ENCODE measurements at regions not wholly inside any gene's neighbourhood (a gene's known extent, or its start where the extent isn't known, plus 50 kb on each side); places are given as distances from the start of the nearest gene placed in this dataset.

DNA sequence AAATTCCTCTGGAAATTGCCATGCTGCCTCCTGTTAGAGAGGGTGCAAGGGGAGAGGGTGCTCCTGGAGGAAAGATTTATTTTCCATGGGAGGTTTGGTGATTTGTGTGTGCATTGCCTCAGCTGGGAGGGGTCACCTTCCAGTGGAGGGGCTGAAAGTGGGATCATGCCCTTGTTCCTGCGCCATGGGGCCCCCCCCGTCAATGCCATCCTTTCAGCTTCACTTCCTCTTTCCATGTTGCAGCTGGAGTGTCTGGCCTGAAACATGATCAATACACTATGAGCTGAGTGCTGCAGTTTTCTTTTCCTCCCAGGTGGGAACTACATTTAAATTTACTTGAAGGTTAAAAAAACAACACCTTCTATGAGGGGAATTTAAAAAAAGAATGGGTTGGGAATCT, 176.8 kb downstream of the MELK start:
- no peak for ATAC-seq
- TF ChIP-seq, protein P1, sequence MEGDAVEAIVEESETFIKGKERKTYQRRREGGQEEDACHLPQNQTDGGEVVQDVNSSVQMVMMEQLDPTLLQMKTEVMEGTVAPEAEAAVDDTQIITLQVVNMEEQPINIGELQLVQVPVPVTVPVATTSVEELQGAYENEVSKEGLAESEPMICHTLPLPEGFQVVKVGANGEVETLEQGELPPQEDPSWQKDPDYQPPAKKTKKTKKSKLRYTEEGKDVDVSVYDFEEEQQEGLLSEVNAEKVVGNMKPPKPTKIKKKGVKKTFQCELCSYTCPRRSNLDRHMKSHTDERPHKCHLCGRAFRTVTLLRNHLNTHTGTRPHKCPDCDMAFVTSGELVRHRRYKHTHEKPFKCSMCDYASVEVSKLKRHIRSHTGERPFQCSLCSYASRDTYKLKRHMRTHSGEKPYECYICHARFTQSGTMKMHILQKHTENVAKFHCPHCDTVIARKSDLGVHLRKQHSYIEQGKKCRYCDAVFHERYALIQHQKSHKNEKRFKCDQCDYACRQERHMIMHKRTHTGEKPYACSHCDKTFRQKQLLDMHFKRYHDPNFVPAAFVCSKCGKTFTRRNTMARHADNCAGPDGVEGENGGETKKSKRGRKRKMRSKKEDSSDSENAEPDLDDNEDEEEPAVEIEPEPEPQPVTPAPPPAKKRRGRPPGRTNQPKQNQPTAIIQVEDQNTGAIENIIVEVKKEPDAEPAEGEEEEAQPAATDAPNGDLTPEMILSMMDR (IDR thresholded peaks at IDR 0.05): no peak
- Histone ChIP-seq H3K36me3 (ENCODE audit: insufficient read depth in 1 of 2, low read depth in 1 of 2) (no peaks in the 10 kb centered on the region), H3K27ac (no peak overlapping the region), H3K27me3 (ENCODE audit: insufficient read depth in 3 of 3, low read length in 2 of 3) (peaks cover 0 to 11% (median 6%) of the 10 kb centered on the region in 3 donors), H3K4me1 (no peaks in the 10 kb centered on the region), H3K4me3 (no peak overlapping the region), H3K9me3 (no peaks in the 10 kb centered on the region)
- intact Hi-C loops (cut with DNase I): no loop called here
- no peak for DNase-seq
- WGBS, 3 donors: 69 to 77% (median 76%) methylated on average over 2 of the region's 2 CpGs

DNA sequence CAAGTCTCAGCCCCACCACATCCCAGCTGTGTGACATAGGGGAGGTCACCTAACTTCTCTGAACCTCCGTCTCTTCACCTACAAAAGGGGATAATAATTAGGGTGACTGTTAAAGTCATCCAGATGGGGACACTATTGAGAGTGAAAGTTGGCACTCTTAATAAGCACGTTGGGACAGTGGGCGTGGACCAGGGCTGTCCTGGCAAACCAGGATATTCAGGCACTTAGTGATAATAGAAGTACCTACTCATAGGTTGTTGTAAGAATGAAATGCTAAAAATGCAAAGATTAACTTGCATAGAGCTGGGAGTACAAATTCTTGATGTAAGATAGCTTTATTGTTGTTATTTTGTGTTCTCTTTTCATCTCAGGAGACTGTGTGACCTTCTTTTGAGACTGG, 177.9 kb downstream of the MELK start:
- no peak for ATAC-seq

GRCh38 chr9:36755019-36755418, 182.3 kb downstream of the MELK start:
- DNase-seq: no peak
- no peaks in the 10 kb centered on the region for H3K36me3 ChIP-seq (ENCODE audit: insufficient read depth in 1 of 2, low read depth in 1 of 2)
- no peak overlapping the region for H3K4me3 ChIP-seq
- H3K9me3 ChIP-seq: no peaks in the 10 kb centered on the region
- no peak overlapping the region for H3K27ac ChIP-seq
- TF ChIP-seq, protein P1 (IDR thresholded peaks at IDR 0.05): no peak
- H3K4me1 ChIP-seq: no peaks in the 10 kb centered on the region
- ATAC-seq: no peak
- peaks cover 4 to 12% (median 9%) of the 10 kb centered on the region in 3 donors for H3K27me3 ChIP-seq (ENCODE audit: insufficient read depth in 3 of 3, low read length in 2 of 3)
- intact Hi-C loops (cut with DNase I): no loop called here
- WGBS, 3 donors: 72 to 81% (median 77%) methylated on average over 2 of the region's 2 CpGs

More for the DNA sequence above, 177.9 kb downstream of the MELK start:
- DNase-seq: no peak
- 62 to 68% (median 65%) methylated on average over 3 of the region's 3 CpGs for WGBS, 3 donors
- no peak overlapping the region for H3K27ac ChIP-seq
- no peaks in the 10 kb centered on the region for H3K36me3 ChIP-seq (ENCODE audit: insufficient read depth in 1 of 2, low read depth in 1 of 2)
- TF ChIP-seq, protein P1 (IDR thresholded peaks at IDR 0.05): no peak
- no peaks in the 10 kb centered on the region for H3K9me3 ChIP-seq
- peaks cover 0 to 14% (median 11%) of the 10 kb centered on the region in 3 donors for H3K27me3 ChIP-seq (ENCODE audit: insufficient read depth in 3 of 3, low read length in 2 of 3)
- no peaks in the 10 kb centered on the region for H3K4me1 ChIP-seq
- no peak overlapping the region for H3K4me3 ChIP-seq
- intact Hi-C loops (cut with DNase I): no loop called here

- no peak for DNase-seq
- TF ChIP-seq, protein P1 (IDR thresholded peaks at IDR 0.05): no peak
- no peaks in the 10 kb centered on the region for H3K4me1 ChIP-seq
- 41 to 60% (median 48%) methylated on average over 3 to 4 of the region's 4 CpGs for WGBS, 3 donors
- H3K27me3 ChIP-seq (ENCODE audit: insufficient read depth in 3 of 3, low read length in 2 of 3): peaks cover 4 to 14% (median 13%) of the 10 kb centered on the region in 3 donors
- no peak for ATAC-seq
- no peak overlapping the region for H3K27ac ChIP-seq
- no peaks in the 10 kb centered on the region for H3K9me3 ChIP-seq
- intact Hi-C loops (cut with DNase I): no loop called here
- H3K4me3 ChIP-seq: no peak overlapping the region
- H3K36me3 ChIP-seq (ENCODE audit: insufficient read depth in 1 of 2, low read depth in 1 of 2): no peaks in the 10 kb centered on the region
Observed at GRCh38 chr9:36759141-36759540, 186.4 kb downstream of the MELK start.

DNA sequence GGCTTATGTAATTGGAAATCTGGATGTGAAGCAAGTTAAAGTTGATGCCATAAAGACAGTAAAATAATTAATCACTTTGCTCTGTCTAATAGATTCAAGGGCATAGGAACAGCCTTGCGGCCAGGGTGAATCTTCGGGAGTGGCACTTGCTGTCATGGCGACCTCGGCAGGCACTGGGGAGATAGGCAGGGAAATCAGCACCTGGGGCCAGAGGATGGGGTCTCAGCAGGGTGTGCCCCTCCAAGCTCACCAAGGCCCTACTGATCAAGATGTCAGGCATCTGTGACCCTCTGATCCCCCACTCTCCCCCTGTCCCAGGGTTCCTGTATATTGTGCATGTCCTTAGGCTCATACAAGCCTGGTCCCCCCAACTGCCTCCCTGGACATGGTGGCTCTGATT, 187.3 kb downstream of the MELK start:
- DNase-seq: no peak
- no peak for ATAC-seq
- intact Hi-C loops (cut with DNase I): loop anchor here in 1 of 2 donors (10.0 kb wide), 1 partner anchor 65 kb away; no protein-coding TSS in a partner anchor
- TF ChIP-seq, protein P1 (IDR thresholded peaks at IDR 0.05): no peak
- H3K27me3 ChIP-seq (ENCODE audit: insufficient read depth in 3 of 3, low read length in 2 of 3): peaks cover 4 to 17% (median 8%) of the 10 kb centered on the region in 3 donors
- no peak overlapping the region for H3K4me3 ChIP-seq
- H3K36me3 ChIP-seq (ENCODE audit: insufficient read depth in 1 of 2, low read depth in 1 of 2): no peaks in the 10 kb centered on the region
- H3K4me1 ChIP-seq: no peaks in the 10 kb centered on the region
- H3K9me3 ChIP-seq: no peaks in the 10 kb centered on the region
- 73 to 85% (median 75%) methylated on average over 4 of the region's 4 CpGs for WGBS, 3 donors
- H3K27ac ChIP-seq: no peak overlapping the region

Data from psoas muscle (tissue), 7 donors.